Stimulated activated CD8-positive, alpha-beta memory T cell treated with anti-CD3 and anti-CD28 coated beads, Interleukin-2, amount 100 ng/mL, for 1 hour (primary cell): ENCODE measurements at regions not wholly inside any gene's neighbourhood (a gene's known extent, or its start where the extent isn't known, plus 50 kb on each side); places are given as distances from the start of the nearest gene placed in this dataset.
"Not testable (repeated sequence)": the region's sequence is repeated elsewhere in the genome, so short reads cannot be mapped to it uniquely, and the experiment has no call there.

Experiments used
- DNase-seq, 2 donors: peaks; one replicate each; pipeline ENCODE4 v3.0.0-alpha.2; 2020; ENCODE audit warnings: low read depth in 2 of 2

GRCh38 chr17:68097161-68097805, 61.7 kb downstream of the KPNA2 start:
- DNase-seq, result no peak

GRCh38 chr17:68099341-68099753, 63.8 kb downstream of the KPNA2 start:
- not testable (repeated sequence) for DNase-seq

- no peak for DNase-seq
Measured at GRCh38 chr17:68100000-68100641, 64.6 kb downstream of the KPNA2 start.

- DNase-seq, result peak; percentile 50 to 64
Measured at GRCh38 chr17:68101075-68101986, 65.8 kb downstream of the KPNA2 start.

- no peak for DNase-seq
Measured at GRCh38 chr17:68101987-68102314, 66.4 kb downstream of the KPNA2 start.

GRCh38 chr17:68102318-68102758, 66.8 kb downstream of the KPNA2 start:
- no peak for DNase-seq

- DNase-seq, result no peak
Measured at GRCh38 chr17:68103148-68103547, 67.6 kb downstream of the KPNA2 start.

GRCh38 chr17:68106085-68106484, 70.5 kb downstream of the KPNA2 start:
- no peak for DNase-seq

- no peak for DNase-seq
Measured at GRCh38 chr17:68107373-68107772, 71.8 kb downstream of the KPNA2 start.

- no peak for DNase-seq
Measured at GRCh38 chr17:68108313-68109000, 72.9 kb downstream of the KPNA2 start.

GRCh38 chr17:68109404-68109803, 73.9 kb downstream of the KPNA2 start:
- not testable (repeated sequence) for DNase-seq

GRCh38 chr17:68116211-68116610, 80.7 kb downstream of the KPNA2 start:
- DNase-seq, result not testable (repeated sequence)

GRCh38 chr17:68122587-68122986, 87.1 kb downstream of the KPNA2 start:
- DNase-seq, result no peak

- no peak for DNase-seq
Measured at GRCh38 chr17:68125111-68125870, 89.8 kb downstream of the KPNA2 start.

- no peak for DNase-seq
Measured at GRCh38 chr17:68127914-68128313, 92.4 kb downstream of the KPNA2 start.

GRCh38 chr17:68131456-68131855, 95.9 kb downstream of the KPNA2 start:
- no peak for DNase-seq

GRCh38 chr17:68133346-68134045, 98.0 kb downstream of the KPNA2 start:
- no peak for DNase-seq

GRCh38 chr17:68134046-68134637, 98.6 kb downstream of the KPNA2 start:
- no peak for DNase-seq

- DNase-seq, result no peak
Measured at GRCh38 chr17:68134731-68135130, 99.2 kb downstream of the KPNA2 start.
